Fibroblast of pulmonary artery (primary cell): ENCODE measurements at regions not wholly inside any gene's neighbourhood (a gene's known extent, or its start where the extent isn't known, plus 50 kb on each side); places are given as distances from the start of the nearest gene placed in this dataset.

ENCODE experiments used
- DNase-seq: peaks from one replicate; pipeline ENCODE4 v3.0.0-alpha.2; 2010; ENCODE audit warnings: low read depth
- H3K4me3 ChIP-seq: replicated peaks from 2 replicates; pipeline ENCODE4 v1.5.1; 2011; ENCODE audit warnings: low read depth, mild to moderate bottlenecking, control low read depth, low read length, moderate library complexity
- TF ChIP-seq, protein P1 (sequence below): IDR thresholded peaks from 2 replicates; pipeline ENCODE4 v1.5.1; 2011; ENCODE audit warnings: mild to moderate bottlenecking, control low read depth, low read length, inconsistent platforms; ENCODE audit errors: missing control alignments

DNA sequence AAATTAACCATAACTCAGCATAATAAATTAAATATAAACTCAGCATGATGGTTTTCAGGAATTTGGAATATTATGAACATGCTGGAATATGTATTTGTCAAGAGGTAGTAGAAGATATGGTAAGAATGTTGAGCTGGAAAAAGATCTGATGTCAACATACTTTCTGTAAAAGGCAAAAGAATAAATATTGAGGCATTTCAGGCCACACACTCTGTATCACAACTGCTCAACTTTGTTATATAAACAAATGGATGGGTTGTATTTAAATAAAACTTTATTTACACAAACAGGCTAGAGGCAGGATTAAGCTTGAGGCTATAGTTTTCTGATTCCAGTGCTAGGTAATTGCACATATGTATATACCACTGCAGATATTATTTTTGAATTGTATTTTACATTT lies 1409.4 kb downstream of the MRPL39 start:
- peak; percentile 2 for DNase-seq
- H3K4me3 ChIP-seq = no peak overlapping the region
- TF ChIP-seq, protein P1, sequence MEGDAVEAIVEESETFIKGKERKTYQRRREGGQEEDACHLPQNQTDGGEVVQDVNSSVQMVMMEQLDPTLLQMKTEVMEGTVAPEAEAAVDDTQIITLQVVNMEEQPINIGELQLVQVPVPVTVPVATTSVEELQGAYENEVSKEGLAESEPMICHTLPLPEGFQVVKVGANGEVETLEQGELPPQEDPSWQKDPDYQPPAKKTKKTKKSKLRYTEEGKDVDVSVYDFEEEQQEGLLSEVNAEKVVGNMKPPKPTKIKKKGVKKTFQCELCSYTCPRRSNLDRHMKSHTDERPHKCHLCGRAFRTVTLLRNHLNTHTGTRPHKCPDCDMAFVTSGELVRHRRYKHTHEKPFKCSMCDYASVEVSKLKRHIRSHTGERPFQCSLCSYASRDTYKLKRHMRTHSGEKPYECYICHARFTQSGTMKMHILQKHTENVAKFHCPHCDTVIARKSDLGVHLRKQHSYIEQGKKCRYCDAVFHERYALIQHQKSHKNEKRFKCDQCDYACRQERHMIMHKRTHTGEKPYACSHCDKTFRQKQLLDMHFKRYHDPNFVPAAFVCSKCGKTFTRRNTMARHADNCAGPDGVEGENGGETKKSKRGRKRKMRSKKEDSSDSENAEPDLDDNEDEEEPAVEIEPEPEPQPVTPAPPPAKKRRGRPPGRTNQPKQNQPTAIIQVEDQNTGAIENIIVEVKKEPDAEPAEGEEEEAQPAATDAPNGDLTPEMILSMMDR = no peak

DNA sequence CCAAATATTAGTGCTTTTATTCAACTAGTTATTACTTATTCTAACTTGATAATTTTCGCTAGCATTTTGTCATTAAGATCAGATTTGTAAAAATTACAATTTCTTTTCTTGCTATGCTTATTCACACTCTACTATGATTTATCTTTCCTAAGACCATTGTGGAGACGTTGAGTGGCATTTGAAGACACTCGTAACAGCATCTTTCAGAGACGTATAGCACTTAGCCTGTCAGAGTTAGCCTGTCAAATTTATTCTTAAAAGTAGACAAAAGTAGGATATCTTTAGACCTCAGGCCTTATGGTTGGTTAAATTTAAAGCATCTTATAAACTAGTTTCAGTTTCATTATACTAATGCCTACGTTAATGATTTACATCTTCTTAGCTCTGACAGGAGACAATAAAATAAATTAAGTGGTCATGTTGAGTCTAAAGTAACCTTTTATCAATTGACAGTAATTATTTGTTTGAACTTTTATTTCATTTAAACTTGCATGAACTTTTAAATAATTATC lies 1410.1 kb downstream of the MRPL39 start:
- no peak for DNase-seq
- H3K4me3 ChIP-seq = no peak overlapping the region
- TF ChIP-seq, protein P1 = no peak

DNA sequence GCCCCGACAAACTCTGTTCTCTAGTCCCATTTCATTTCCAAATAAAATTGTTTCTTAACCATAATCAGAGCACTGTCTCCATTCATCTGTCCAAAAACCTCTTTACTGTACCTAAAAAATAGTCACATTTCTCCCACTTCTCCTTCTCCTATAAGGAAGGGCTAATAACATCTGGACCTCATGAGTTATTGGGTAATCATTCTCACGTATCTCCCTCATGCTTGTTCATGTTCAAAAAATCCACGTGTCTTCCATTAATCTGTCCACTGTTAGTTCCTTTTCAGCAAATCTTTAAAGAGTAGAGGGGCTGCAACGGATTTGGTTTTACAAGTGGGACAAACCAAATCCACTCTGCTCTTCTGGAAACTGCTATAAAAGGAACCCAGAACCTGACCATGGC lies 1418.8 kb downstream of the MRPL39 start:
- TF ChIP-seq, protein P1 = no peak
- no peak overlapping the region for H3K4me3 ChIP-seq
- DNase-seq = no peak

GRCh38 chr21:24183077-24183476 lies 1424.2 kb downstream of the MRPL39 start:
- TF ChIP-seq, protein P1 = no peak
- no peak for DNase-seq
- no peak overlapping the region for H3K4me3 ChIP-seq

- TF ChIP-seq, protein P1 = no peak
- no peak overlapping the region for H3K4me3 ChIP-seq
- no peak for DNase-seq
Measured at GRCh38 chr21:24179110-24179509, 1428.2 kb downstream of the MRPL39 start.

DNA sequence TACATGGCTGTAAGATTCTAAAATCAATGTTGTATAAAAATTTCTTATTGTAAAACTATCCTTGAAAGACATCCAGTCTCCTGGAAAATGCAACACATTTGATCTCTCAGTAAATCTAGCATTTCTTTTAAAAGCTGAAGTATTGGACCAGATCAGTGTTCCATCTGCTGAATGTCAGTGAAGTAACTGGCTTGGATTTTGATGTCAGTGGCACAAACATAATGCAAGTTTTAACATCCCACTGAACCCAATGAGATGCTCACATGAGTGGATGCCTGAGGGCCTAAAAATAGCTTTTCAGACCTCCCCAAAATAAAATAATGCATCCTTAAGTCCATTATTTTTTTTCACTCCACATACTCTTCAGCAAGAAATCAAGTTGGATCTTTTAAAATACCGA lies 1432.2 kb downstream of the MRPL39 start:
- no peak for DNase-seq
- TF ChIP-seq, protein P1 = no peak
- H3K4me3 ChIP-seq = no peak overlapping the region

DNA sequence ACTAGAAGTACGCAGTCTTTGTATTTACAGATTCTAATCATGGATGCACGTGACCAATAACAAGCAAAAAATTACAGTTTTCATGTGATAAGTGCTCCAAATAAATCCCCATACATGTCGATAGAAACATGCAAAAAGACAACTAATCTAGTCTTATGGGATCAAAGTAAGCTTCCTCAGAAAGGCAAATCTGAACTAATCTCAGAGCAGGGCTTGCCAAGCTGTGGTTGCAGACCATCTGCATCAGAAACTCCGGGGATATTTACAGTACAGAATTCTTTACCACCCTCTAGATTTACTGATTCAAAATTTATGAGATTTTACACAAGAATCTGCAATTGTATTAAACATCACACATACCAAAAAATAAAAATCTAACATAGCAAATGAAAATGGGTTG lies 1435.5 kb downstream of the MRPL39 start:
- no peak for DNase-seq
- H3K4me3 ChIP-seq = no peak overlapping the region
- TF ChIP-seq, protein P1 = no peak
